Astrocyte (in vitro differentiated cells and primary cell): ENCODE measurements at regions not wholly inside any gene's neighbourhood (a gene's known extent, or its start where the extent isn't known, plus 50 kb on each side); places are given as distances from the start of the nearest gene placed in this dataset.

ENCODE experiments used
- DNase-seq: peaks from one replicate; pipeline ENCODE4 v3.0.0-alpha.2; 2010; ENCODE audit warnings: low read depth
- FAIRE-seq: peaks from 2 replicates; lab custom pipeline; 2011; peaks lifted over from hg19 to GRCh38; lab: Jason Lieb, UNC
- H2AFZ ChIP-seq: 2 replicates; pipeline ENCODE4 v1.6.0; 2012; ENCODE audit warnings: low read depth, low read length, inconsistent platforms
- H3K27ac ChIP-seq: 2 replicates; pipeline ENCODE4 v1.5.1; 2011; ENCODE audit warnings: low read depth, low read length, inconsistent platforms
- H3K27me3 ChIP-seq: 2 replicates; pipeline ENCODE4 v1.6.0; 2011; ENCODE audit warnings: low read length, inconsistent platforms; ENCODE audit not compliant: insufficient read depth
- H3K36me3 ChIP-seq: 2 replicates; pipeline ENCODE4 v1.5.1; 2011; ENCODE audit warnings: low read length, inconsistent platforms; ENCODE audit not compliant: insufficient read depth
- H3K4me1 ChIP-seq: 2 replicates; pipeline ENCODE4 v1.5.1; 2011; ENCODE audit warnings: low read length, inconsistent platforms; ENCODE audit not compliant: insufficient read depth
- H3K4me2 ChIP-seq: 2 replicates; pipeline ENCODE4 v1.6.0; 2012; ENCODE audit warnings: low read length, inconsistent platforms
- H3K4me3 ChIP-seq: 2 replicates; pipeline ENCODE4 v1.5.1; 2011; ENCODE audit warnings: low read depth, mild to moderate bottlenecking, low read length, inconsistent platforms; ENCODE audit not compliant: insufficient read depth
- H3K79me2 ChIP-seq: 2 replicates; pipeline ENCODE4 v1.6.0; 2012; ENCODE audit warnings: mild to moderate bottlenecking, low read length, inconsistent platforms; ENCODE audit not compliant: insufficient read depth
- H3K9ac ChIP-seq: 2 replicates; pipeline ENCODE4 v1.6.0; 2012; ENCODE audit warnings: mild to moderate bottlenecking, low read length, inconsistent platforms
- H3K9me3 ChIP-seq: 2 replicates; pipeline ENCODE4 v1.5.1; 2012; ENCODE audit warnings: low read depth, mild to moderate bottlenecking, low read length, inconsistent platforms; ENCODE audit not compliant: insufficient read depth
- H4K20me1 ChIP-seq: 2 replicates; pipeline ENCODE4 v1.6.0; 2012; ENCODE audit warnings: low read length, inconsistent platforms; ENCODE audit not compliant: insufficient read depth
- H3K27ac Mint-ChIP-seq: one replicate; pipeline ENCODE4 v1.8.0; 2021; ENCODE audit warnings: mild to moderate bottlenecking, mixed read lengths; ENCODE audit not compliant: unreplicated experiment
- H3K27me3 Mint-ChIP-seq: one replicate; pipeline ENCODE4 v1.8.0; 2021; ENCODE audit warnings: low read depth, mixed read lengths; ENCODE audit not compliant: unreplicated experiment
- H3K36me3 Mint-ChIP-seq: one replicate; pipeline ENCODE4 v1.8.0; 2021; ENCODE audit warnings: low read depth, mixed read lengths; ENCODE audit not compliant: unreplicated experiment
- H3K4me1 Mint-ChIP-seq: one replicate; pipeline ENCODE4 v1.8.0; 2021; ENCODE audit warnings: low read depth, mixed read lengths; ENCODE audit not compliant: unreplicated experiment
- H3K4me3 Mint-ChIP-seq: one replicate; pipeline ENCODE4 v1.8.0; 2021; ENCODE audit warnings: mild to moderate bottlenecking, moderate library complexity, mixed read lengths; ENCODE audit not compliant: unreplicated experiment
- H3K9me3 Mint-ChIP-seq: one replicate; pipeline ENCODE4 v1.8.0; 2021; ENCODE audit warnings: mild to moderate bottlenecking, mixed read lengths; ENCODE audit not compliant: unreplicated experiment
- EZH2 ChIP-seq: IDR thresholded peaks from 2 replicates; pipeline ENCODE4 v1.6.1; 2012; ENCODE audit warnings: mild to moderate bottlenecking, low read length, inconsistent platforms; ENCODE audit not compliant: insufficient read depth
- TF ChIP-seq, protein P1 (sequence below): IDR thresholded peaks from 2 replicates; pipeline ENCODE4 v1.5.1; 2011; ENCODE audit warnings: low read depth, mild to moderate bottlenecking, inconsistent platforms, low read length, moderate library complexity; ENCODE audit not compliant: insufficient read depth

DNA sequence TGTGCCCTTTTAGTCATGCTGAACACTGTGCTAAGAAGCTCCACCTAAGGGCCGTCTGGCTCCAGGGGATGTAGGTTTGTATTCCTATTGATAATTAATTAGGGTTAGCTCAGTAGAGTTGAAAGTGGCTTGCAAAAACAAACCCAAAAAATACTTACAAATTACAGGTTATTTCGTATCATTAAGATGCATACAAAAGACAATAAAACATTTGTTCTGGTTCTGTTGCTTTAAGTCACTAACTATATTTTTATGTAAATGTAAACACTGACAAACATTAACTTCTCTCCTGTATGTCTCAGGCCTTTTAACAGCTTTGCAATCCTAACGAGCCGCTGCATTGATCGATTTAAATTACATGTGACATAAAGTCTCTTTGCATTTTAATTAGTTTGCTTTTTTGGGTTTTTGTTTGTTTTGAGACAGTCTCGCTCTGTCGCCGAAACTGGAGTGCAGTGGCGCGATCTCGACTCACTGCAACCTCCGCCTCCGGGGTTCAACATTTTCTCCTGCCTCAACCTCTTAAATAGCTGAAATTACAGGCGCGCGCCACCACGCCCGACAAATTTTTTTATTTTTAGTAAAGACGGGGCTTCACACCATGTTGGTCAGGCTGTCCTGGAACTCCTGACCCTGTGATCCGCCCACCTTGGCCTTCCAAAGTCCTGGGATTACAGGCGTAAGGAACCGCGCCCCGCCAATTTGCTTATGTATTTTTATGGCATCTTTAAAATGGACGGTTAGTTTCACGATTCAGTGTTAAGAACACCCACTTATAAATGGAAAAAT is 110.9 kb downstream of the HFE start:
- Histone ChIP-seq H3K79me2 (peaks cover 33% of the 10 kb centered on the region), H3K27ac (peak overlapping the region; percentile 90), H3K4me2 (peak overlapping the region; percentile 86), H3K27me3 (no peaks in the 10 kb centered on the region), H3K4me1 (peaks cover 8% of the 10 kb centered on the region), H3K4me3 (peak overlapping the region; percentile 93), H3K9me3 (no peaks in the 10 kb centered on the region), H3K36me3 (no peaks in the 10 kb centered on the region), H2AFZ (no peak overlapping the region), H4K20me1 (peaks cover 31% of the 10 kb centered on the region), H3K9ac (peak overlapping the region; percentile 97)
- Mint-ChIP-seq H3K36me3 (peaks cover 5% of the 10 kb centered on the region), H3K4me3 (peak overlapping the region; percentile 99), H3K9me3 (peaks cover 1% of the 10 kb centered on the region), H3K27me3 (no peaks in the 10 kb centered on the region), H3K4me1 (peaks cover 20% of the 10 kb centered on the region), H3K27ac (peak overlapping the region; percentile 97)
- FAIRE-seq, result no peak
- no peak for TF ChIP-seq EZH2
- TF ChIP-seq, protein P1, sequence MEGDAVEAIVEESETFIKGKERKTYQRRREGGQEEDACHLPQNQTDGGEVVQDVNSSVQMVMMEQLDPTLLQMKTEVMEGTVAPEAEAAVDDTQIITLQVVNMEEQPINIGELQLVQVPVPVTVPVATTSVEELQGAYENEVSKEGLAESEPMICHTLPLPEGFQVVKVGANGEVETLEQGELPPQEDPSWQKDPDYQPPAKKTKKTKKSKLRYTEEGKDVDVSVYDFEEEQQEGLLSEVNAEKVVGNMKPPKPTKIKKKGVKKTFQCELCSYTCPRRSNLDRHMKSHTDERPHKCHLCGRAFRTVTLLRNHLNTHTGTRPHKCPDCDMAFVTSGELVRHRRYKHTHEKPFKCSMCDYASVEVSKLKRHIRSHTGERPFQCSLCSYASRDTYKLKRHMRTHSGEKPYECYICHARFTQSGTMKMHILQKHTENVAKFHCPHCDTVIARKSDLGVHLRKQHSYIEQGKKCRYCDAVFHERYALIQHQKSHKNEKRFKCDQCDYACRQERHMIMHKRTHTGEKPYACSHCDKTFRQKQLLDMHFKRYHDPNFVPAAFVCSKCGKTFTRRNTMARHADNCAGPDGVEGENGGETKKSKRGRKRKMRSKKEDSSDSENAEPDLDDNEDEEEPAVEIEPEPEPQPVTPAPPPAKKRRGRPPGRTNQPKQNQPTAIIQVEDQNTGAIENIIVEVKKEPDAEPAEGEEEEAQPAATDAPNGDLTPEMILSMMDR, result no peak
- DNase-seq, result no peak

DNA sequence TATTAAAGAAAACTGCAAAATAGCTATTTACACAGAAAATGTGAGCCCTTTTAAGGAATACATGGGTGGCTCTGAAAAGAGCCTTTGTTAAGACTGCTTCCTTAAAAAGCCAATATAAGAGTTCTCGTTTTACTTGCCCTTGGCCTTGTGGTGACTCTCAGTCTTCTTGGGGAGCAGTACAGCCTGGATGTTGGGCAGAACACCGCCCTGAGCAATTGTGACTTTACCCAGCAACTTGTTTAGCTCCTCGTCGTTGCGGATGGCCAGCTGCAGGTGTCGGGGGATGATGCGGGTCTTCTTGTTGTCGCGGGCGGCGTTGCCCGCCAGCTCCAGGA is 111.5 kb downstream of the HFE start:
- peak overlapping the region; percentile 86 for H3K4me2 ChIP-seq
- H3K4me3 Mint-ChIP-seq, result peak overlapping the region; percentile 99
- peak overlapping the region; percentile 90 for H3K27ac ChIP-seq
- H3K79me2 ChIP-seq, result peaks cover 33% of the 10 kb centered on the region
- H3K4me1 ChIP-seq, result peaks cover 10% of the 10 kb centered on the region
- H3K9ac ChIP-seq, result peak overlapping the region; percentile 97
- peaks cover 1% of the 10 kb centered on the region for H3K9me3 Mint-ChIP-seq
- peaks cover 20% of the 10 kb centered on the region for H3K4me1 Mint-ChIP-seq
- no peaks in the 10 kb centered on the region for H3K27me3 ChIP-seq
- FAIRE-seq (no peak), DNase-seq (no peak)
- H3K9me3 ChIP-seq, result no peaks in the 10 kb centered on the region
- H3K36me3 ChIP-seq, result no peaks in the 10 kb centered on the region
- peak overlapping the region; percentile 93 for H3K4me3 ChIP-seq
- no peaks in the 10 kb centered on the region for H3K27me3 Mint-ChIP-seq
- H3K36me3 Mint-ChIP-seq, result peaks cover 5% of the 10 kb centered on the region
- TF ChIP-seq EZH2, result no peak
- TF ChIP-seq, protein P1, result no peak
- peaks cover 31% of the 10 kb centered on the region for H4K20me1 ChIP-seq
- peak overlapping the region; percentile 97 for H3K27ac Mint-ChIP-seq
- no peak overlapping the region for H2AFZ ChIP-seq
